ENCODE measurements at regions not wholly inside any gene's neighbourhood (a gene's known extent, or its start where the extent isn't known, plus 50 kb on each side); places are given as distances from the start of the nearest gene placed in this dataset.

GRCh38 chr5:131023498-131023865 is 141.6 kb downstream of the HINT1 start:
- Histone ChIP-seq H3K9me3 (ENCODE audit: control insufficient read depth in 1 of 2, insufficient read depth in 1 of 2, low read length in 2 of 2) (peaks cover 0 to 7% of the 10 kb centered on the region in 2 experiments), H3K27me3 (ENCODE audit: control insufficient read depth in 1 of 2, insufficient read depth in 2 of 2, low read length in 2 of 2) (no peaks in the 10 kb centered on the region), H3K36me3 (ENCODE audit: insufficient read depth, low read length) (no peaks in the 10 kb centered on the region), H3K4me3 (ENCODE audit: low read length) (no peak overlapping the region), H3K4me1 (ENCODE audit: insufficient read depth, low read length) (no peaks in the 10 kb centered on the region), H3K27ac (ENCODE audit: low read depth in 1 of 2, low read length in 2 of 2) (no peak overlapping the region)
- POLR2A ChIA-PET = no interaction called here
- DNase-seq (no peak), ATAC-seq (ENCODE audit: poor library complexity) (no peak)
- H3K9me3 Mint-ChIP-seq = no peaks in the 10 kb centered on the region
- H3K4me1 Mint-ChIP-seq (ENCODE audit: low read depth) = no peaks in the 10 kb centered on the region
- H3K36me3 Mint-ChIP-seq (ENCODE audit: low read depth) = no peaks in the 10 kb centered on the region
- H3K4me3 Mint-ChIP-seq = no peak overlapping the region
- intact Hi-C loops (cut with DNase I, micrococcal nuclease) = no loop called here
- H3K27ac Mint-ChIP-seq = no peak overlapping the region
- CTCF ChIA-PET = no interaction called here
- no peak for TF ChIP-seq CTCF (IDR thresholded peaks at IDR 0.05)
- H3K27me3 Mint-ChIP-seq = no peaks in the 10 kb centered on the region

GRCh38 chr5:131022811-131023497 is 142.1 kb downstream of the HINT1 start:
- Histone ChIP-seq H3K4me1 (ENCODE audit: insufficient read depth, low read length) (no peaks in the 10 kb centered on the region), H3K4me3 (ENCODE audit: low read length) (no peak overlapping the region), H3K36me3 (ENCODE audit: insufficient read depth, low read length) (no peaks in the 10 kb centered on the region), H3K27me3 (ENCODE audit: control insufficient read depth in 1 of 2, insufficient read depth in 2 of 2, low read length in 2 of 2) (no peaks in the 10 kb centered on the region), H3K27ac (ENCODE audit: low read depth in 1 of 2, low read length in 2 of 2) (no peak overlapping the region), H3K9me3 (ENCODE audit: control insufficient read depth in 1 of 2, insufficient read depth in 1 of 2, low read length in 2 of 2) (peaks cover 0 to 7% of the 10 kb centered on the region in 2 experiments)
- no peak for TF ChIP-seq CTCF (IDR thresholded peaks at IDR 0.05)
- H3K4me1 Mint-ChIP-seq (ENCODE audit: low read depth) = no peaks in the 10 kb centered on the region
- ChIA-PET POLR2A (no interaction called here), CTCF (no interaction called here)
- H3K4me3 Mint-ChIP-seq = no peak overlapping the region
- ATAC-seq (ENCODE audit: poor library complexity) (no peak), DNase-seq (no peak)
- no peaks in the 10 kb centered on the region for H3K27me3 Mint-ChIP-seq
- no peaks in the 10 kb centered on the region for H3K36me3 Mint-ChIP-seq (ENCODE audit: low read depth)
- intact Hi-C loops (cut with DNase I, micrococcal nuclease) = no loop called here
- peaks cover 2% of the 10 kb centered on the region for H3K9me3 Mint-ChIP-seq
- no peak overlapping the region for H3K27ac Mint-ChIP-seq

GRCh38 chr5:131021646-131022045 is 143.4 kb downstream of the HINT1 start:
- CTCF ChIA-PET = no interaction called here
- intact Hi-C loops (cut with DNase I, micrococcal nuclease) = no loop called here
- no peaks in the 10 kb centered on the region for H3K27me3 Mint-ChIP-seq
- H3K27me3 ChIP-seq (ENCODE audit: control insufficient read depth in 1 of 2, insufficient read depth in 2 of 2, low read length in 2 of 2) = no peaks in the 10 kb centered on the region
- DNase-seq (no peak), ATAC-seq (ENCODE audit: poor library complexity) (no peak)
- no peaks in the 10 kb centered on the region for H3K36me3 ChIP-seq (ENCODE audit: insufficient read depth, low read length)
- no peaks in the 10 kb centered on the region for H3K4me1 Mint-ChIP-seq (ENCODE audit: low read depth)
- H3K4me1 ChIP-seq (ENCODE audit: insufficient read depth, low read length) = no peaks in the 10 kb centered on the region
- TF ChIP-seq CTCF (IDR thresholded peaks at IDR 0.05) = no peak
- no peaks in the 10 kb centered on the region for H3K36me3 Mint-ChIP-seq (ENCODE audit: low read depth)
- POLR2A ChIA-PET = no interaction called here
- H3K27ac Mint-ChIP-seq = no peak overlapping the region
- H3K9me3 ChIP-seq (ENCODE audit: control insufficient read depth in 1 of 2, insufficient read depth in 1 of 2, low read length in 2 of 2) = peaks cover 0 to 7% of the 10 kb centered on the region in 2 experiments
- H3K4me3 ChIP-seq (ENCODE audit: low read length) = no peak overlapping the region
- H3K9me3 Mint-ChIP-seq = peaks cover 5% of the 10 kb centered on the region
- H3K27ac ChIP-seq (ENCODE audit: low read depth in 1 of 2, low read length in 2 of 2) = no peak overlapping the region
- H3K4me3 Mint-ChIP-seq = no peak overlapping the region
